Activated T-cell treated with anti-CD3 and anti-CD28 coated beads for 1 hour (primary cell): ENCODE measurements at regions not wholly inside any gene's neighbourhood (a gene's known extent, or its start where the extent isn't known, plus 50 kb on each side); places are given as distances from the start of the nearest gene placed in this dataset.

ENCODE experiments used
- DNase-seq: peaks from one replicate; pipeline ENCODE4 v3.0.0-alpha.2; 2020; ENCODE audit warnings: low read depth

DNA sequence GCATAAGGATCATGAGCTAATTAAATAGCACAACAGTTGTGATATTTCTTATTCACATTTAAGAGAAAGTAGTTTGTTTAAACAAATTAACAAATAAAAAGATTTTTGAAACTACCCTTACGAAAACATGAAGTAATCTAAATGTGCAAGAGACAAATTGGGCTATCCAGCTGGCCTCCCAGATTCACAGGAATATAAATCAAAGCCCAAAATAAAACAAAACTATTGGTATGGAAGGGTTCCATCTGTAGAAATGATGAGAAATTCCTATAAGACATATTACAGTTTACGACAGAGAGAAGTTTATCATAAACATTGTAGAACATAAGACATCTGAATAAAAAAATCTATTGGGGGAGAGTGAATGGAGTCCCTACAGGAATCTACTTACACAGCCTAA is 1125.1 kb downstream of the TDRD15 start:
- DNase-seq, result no peak

DNA sequence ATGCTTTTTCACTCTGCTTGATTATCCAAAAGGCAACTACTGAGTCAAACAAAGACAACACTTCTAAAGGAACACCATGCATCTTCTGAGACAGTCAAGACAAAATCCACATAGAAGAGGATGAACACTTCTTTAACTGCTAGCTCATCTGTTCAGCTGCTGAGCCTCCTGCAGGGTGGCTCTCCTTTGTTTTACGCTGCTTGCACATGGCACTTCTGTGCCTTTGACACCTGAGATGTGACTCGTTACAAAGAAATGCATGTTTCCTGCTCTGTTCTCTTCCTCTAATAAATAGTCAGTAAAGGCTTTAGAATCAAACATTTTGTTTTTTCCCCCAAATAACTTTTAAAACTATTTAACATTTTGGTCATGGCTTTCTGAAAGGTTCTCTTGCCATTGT is 1129.4 kb downstream of the TDRD15 start:
- DNase-seq, result no peak

DNA sequence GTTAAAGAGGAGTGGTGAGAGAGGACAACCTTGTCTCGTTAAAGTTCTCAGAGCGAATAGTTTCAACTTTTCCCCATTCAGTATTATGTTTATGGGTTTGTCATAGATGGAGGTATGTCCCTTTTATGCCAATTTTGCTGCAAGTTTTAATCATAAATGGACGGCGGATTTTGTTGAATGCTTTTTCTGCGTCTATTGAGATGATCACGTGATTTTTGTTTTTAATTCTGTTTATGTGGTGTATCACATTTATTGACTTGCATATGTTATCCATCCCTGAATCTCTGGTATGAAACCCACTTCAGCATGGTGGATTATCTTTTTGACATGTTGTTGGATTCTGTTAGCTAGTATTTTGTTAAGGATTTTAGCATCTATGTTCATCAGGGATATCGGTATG is 1123.8 kb upstream of the KLHL29 start:
- DNase-seq, result no peak

DNA sequence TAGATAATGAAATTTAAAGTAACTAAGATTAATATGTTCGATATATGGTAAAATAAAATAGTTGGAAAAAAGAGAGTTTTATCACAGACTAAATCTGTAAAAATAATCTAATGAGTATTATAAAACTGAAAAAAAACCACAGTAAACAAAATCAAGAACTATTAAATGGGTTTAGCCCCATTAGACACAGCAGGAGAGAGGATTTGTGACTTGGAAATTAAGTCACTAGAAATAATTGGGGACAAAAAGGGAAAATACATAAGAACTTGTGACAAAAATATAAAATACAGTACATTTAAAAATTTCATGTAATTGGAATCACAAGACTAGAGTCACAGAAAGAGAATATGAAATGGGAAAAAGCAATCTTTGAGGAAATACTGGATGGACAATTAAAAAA is 1114.6 kb upstream of the KLHL29 start:
- no peak for DNase-seq

DNA sequence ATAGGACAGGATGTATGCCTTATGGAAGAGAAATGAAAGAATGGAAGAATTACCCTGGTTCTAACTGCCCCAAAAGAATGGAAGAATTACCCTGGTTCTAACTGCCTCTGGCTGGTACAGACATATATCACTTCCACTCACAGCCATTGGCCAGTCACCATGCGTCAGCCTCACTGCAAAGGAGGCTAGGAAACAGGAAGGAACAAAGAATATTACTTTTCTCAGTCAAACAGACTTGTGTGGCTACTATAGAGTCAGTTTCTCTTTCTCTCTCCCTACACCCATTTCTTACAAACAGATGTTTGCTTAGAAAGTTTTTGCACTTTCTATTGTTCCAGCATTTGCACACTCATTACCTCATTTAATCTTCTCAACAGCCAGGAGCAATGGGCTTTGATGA is 1111.1 kb upstream of the KLHL29 start:
- DNase-seq, result no peak

DNA sequence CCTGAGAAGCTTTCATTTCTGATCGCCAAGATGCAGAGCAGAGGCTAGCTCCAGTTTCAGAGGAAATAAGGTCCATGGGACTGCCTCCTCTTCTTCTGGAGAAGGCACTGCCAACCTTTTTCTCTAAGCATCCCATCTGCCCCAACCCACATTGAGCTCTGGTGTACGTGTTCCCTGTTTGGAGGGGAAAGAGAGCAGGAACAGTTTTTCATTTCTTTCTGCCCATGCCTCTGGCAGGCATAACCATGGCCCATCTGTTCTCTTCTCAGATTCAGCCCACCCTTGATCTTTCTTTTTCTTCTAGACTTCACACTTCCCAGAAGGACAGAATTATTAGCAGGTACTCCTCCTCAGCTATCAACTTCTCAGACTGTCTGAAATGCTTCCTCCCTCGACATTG is 1110.3 kb upstream of the KLHL29 start:
- DNase-seq, result no peak

DNA sequence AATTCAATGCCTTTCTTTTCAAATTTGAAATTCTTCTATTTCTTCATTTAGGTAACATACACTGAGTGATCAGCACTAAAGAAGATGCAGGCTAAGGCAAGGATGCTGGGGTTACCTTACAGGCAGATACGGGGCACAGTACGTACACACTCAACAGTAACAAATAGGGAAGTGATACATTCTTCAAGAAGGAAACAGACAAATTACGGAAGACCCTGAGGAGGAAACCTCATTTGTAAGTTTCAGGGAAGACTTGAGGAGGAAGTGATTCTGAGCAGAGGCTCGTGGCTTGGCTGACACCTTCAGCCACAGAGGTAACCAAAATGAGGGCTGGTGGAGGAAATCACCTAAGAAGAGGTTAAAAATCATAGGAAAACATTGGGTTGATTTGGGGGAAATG is 1108.3 kb upstream of the KLHL29 start:
- DNase-seq, result no peak

DNA sequence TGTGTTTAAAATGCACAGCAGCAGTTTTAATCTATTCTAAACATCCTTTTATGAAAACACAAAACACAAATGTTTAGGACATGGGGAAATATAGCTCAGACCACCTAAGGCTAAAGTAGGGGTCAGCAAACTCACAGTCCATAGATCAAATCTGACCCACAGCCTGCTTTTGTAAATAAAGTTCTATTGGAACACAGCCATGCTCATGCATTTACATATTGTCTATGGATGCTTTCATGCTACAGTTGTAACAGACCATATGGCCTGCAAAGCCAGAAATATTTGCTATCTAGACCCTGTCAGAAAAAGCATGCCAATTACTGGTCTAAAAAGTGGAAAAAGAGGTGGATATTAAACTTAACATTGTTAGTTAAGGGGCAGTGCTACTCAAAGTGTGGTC is 1105.4 kb upstream of the KLHL29 start:
- DNase-seq, result no peak

DNA sequence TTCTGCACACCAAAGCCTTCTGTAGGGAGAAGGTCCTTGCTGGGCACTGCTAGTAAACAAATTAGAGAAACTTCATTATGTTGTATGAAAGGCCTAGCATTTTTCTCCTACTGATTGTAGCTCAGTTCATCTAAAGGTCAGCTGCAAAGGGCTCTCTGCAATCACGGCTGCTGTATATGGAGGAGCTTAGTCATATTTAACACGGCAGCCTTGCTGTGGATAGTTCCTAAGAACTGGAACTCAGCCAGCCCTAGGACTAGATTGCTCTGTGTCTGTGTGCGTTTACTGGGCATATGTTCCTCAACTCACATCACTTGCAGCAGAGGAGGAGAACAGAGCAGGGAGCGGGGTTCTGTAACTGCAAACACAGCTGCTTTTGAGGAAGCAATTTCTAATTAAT is 1103.9 kb upstream of the KLHL29 start:
- DNase-seq, result no peak

DNA sequence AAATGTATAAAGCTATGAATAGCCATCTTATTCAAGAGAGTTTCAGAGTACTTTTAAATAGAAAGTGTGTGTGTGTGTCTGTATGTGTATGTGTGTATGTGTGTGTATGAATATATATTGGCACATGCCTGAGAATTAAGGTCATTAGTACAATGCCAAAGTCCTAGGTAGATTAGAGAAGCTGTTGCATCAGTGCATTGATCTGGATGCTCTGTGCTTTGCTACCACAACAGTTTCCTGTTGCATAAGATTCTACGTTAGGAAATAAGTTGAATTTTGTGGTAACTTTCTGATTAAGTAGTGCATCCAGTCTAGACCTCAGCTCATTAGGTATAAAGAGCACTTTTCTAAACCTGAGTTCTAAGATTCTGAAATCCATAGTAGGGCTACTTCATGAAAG is 1102.8 kb upstream of the KLHL29 start:
- no peak for DNase-seq

DNA sequence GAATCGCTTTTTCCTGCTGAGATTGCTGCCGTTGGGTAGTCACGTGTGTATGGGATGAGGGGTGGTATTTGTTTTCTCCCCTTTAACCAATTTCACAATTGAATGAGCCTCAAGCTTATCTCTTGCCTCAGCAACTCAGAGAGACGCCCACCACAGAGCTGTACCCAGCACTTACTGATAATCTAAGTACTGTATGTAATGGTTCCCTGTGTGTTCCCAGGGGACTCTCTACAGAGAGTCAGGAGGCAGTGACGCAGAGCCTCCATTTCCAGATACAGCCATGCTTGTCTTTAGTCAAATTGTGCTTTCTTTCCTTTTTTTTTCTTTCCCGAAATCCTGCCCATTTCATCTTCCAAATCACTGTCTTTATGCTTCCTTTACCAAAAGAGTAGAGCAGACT is 1102.1 kb upstream of the KLHL29 start:
- DNase-seq, result no peak

DNA sequence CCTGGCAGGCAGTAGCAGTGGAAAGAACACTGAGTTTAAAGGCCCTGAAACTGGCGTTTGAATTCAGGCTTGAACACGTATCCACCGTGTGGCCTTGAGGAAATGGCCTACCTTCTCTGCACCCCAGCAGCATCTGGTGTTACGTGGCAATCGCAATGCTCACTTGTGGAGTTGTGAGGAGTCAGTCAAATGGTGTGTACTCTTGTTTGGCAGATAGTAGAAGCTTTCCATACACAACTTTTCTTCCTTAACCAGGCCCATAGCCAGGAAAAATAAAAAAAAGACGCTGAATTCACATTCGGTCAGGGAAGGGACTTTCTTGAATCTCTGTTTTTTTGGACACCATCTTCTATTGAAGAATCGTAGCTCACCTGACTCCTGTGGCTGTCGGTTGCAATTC is 1101.5 kb upstream of the KLHL29 start:
- DNase-seq, result no peak

DNA sequence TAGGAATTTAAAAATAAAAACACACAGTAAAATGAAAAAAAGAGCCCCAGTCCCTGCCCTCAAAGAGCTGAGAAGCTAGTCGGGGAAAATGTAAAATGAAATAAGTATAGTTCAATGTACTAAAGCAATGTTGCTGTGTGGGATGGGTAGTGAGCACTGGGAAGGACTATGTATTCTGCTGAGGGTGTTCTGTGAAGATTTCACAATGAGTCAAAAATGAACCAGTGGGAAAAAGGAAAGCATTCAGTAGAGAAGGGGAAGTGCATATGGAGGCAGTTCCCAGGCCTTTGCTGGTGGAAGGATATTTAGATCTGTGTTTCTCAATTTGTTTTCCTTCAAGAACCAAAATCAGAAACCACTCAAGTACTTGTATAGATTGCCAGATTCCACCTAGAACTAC is 1094.7 kb upstream of the KLHL29 start:
- no peak for DNase-seq

DNA sequence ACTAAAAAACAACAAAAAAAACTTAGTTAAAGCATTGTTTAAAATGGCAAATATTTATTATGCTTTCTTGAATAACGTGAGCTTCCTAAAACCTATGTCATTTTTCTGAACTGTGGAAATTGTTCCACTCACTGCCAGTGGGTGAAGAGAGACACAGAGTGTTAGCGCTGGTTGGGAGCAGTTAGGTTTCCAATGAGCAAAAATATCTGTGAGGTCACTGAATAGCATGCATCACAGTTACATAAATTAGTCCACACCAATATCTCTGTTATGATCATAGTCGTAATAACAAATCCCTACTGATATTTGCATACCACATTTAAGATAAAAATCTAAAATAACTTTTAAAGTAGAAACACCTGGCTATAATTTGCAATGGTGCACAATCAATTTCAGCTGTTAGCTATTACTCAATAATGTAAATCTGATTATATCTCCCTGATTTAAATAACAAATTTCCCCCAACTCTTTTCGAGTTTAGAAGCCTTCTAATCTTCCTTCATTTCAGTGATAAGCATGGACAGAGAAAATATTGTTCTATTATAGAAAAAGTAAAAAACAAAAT is 1094.0 kb upstream of the KLHL29 start:
- DNase-seq, result no peak

DNA sequence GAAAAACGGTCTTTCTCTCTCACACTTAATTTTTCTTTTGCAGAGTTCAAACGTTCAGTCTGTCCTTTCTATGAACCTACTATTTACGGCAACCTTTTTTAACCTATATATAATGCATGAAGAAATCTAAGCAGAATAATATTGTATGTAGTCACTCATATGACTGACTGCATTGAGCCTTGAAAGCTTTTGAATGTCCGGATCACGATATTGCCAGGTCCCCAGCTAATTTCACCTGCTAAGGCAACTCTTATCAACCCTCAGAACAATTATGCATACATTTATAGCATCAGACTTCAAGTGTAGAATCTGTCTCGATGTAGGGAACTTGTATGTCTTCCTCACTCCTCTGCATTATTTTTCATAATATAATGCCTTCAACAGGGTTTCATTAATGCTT is 1083.8 kb upstream of the KLHL29 start:
- no peak for DNase-seq

DNA sequence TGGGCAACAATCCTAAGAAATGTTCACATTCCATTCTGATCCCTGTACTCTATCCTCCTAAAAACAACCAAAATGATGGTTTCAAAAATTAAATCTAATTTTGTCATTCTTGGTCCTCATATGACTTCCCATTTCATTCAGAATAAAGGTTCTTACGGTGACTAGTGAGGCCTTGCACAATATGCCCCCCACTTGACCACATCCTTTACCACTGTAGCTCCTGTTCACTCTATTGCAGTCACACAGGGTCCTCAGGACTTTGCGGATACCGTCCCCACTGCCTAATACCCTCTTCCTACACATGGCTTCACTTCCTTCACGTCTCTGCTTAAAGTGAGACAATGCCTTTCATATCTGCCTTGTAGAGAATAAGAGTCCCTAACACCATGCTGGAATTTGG is 1058.7 kb upstream of the KLHL29 start:
- no peak for DNase-seq

DNA sequence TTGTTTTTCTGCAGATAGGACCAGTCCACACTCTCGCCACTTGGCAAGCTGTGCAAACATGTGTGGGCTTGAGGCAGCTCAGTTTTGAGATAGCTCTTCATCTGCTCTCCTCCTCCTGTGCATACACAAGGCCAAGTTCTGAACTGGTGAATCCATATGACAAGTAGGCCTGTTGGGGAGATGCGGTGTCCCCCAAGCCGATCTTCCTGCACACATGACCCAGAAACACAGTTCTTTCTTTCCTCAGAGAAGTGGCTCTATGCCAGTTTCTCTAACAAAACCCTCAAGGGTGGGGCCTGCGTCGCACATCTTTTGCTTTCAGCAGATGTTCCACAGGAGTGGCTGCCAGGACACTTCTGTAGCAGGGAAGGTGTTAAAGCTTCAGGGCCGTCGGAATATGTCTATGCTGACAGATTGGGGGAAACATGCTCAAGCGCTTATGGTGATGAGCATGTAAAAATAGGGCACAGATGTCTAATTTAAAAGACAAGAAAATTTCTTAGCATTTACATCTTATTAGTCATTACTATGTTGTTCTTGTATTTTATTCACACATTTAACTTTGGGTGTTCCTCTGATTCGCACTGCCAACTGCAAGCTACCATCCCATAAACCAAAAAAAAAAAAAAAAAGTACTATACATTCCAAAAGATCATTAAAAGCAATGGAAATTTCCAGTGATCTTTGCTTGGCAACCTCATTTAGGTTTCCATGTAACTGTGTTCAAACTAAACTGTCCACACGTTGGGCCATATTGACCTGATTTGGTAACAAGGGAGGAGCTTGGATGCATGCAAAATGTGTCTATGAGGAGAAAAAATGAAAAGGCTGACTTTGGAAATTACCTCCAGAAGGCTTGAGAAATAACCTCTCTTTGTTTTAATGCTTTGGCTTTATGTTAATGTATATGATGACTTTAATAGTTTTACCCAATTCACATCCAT is 1055.5 kb upstream of the KLHL29 start:
- DNase-seq, result no peak

DNA sequence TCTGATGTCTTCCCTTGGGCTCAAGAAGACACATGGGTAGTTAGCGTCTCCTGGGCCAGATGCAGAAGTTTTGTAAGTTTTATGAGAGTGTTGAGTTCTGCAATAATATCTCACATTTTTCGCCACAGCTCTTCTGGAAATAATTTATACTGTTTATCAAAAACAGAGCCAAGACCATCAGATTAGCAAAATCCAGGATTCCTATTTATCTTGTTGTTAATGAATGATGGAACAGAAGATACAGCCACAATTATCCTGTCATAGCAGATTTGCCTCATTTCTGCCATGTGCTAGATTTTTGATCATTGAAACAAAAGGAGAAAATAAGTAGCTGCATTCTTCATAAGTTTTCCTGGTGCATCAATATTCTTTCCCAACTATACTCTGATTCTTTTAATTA is 1048.6 kb upstream of the KLHL29 start:
- no peak for DNase-seq

DNA sequence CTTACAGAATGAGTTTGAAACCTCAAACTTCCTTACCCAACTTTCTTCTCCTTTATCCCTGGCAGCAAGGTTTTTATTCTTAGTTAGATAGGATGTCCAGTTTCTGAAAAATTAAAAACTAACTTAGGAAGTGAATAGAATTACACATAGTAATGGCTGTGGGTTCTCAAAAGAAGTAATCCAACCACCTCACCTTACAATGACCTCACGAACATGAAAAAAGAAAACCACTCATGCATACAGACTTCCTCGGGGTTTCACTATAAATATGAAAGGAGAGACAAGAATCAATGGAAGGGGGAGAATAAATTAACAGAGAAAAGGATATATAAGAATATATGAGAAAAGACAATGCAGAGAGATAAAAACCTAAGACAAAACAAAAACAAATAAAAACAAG is 1044.3 kb upstream of the KLHL29 start:
- DNase-seq, result no peak

DNA sequence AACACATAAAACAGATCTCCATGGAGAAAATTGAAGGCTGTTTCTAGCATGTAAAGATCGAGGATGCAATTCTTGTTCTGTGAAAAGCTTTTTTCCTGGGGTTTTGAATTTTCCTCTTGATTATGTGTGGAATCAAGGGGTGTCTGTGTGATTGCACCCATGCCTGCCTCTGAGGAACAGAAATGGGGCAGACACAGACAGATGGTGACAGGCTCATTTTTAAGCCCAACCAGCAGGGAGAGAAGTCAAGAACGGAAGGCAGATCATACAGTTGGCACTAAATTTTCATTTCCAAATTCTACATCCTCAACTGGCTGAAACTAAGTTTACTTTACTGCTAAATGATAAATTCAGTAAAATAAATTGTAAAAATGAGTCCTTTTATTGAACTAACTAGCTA is 1037.7 kb upstream of the KLHL29 start:
- DNase-seq, result no peak

DNA sequence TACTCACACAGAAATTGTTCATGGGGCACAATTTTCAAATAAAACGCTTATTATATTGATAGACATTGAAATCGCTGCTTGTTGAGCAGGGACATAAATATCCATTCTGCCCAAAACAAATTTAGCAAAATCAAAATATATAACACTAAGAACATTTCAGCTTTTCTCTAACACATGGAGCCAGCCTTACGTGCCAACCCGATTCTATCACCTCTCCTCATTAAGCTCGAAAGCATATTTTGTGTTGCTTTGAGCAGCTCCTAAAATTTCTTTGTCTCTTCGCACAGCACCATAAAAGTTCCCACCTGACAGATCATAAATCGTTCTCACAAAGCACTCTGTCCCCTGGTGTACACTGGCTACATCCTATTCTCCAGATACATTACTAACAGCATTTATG is 1034.4 kb upstream of the KLHL29 start:
- DNase-seq, result no peak

DNA sequence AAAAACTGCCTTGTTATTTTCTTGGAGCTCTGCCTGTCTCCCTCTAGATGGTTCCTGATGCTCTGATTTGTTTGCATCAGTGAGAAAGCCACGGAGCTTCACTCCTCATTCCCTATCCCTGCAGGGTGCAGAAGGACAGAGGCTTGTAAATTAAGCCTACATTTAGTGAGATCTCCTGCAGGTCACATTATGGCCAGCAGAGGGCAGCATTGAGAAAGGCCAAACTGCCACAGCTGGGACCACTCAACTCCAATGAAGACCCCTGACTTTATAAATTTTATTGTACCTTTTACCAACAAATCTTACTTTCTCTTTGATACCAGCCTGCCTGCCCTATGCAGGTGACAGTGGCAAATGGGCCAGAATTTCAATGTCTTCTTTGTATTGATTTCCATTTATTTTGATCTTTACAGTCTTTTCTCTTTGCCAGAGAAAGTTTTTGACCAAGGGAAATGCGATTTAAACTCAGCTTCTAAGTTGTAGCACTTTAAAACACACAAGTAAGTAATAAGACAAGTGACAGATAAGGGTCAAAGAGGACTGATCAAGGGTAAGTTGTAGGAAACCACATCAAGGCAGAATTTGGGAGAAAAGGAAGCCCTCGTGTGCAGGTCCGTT is 1029.1 kb upstream of the KLHL29 start:
- peak; percentile 26 for DNase-seq

DNA sequence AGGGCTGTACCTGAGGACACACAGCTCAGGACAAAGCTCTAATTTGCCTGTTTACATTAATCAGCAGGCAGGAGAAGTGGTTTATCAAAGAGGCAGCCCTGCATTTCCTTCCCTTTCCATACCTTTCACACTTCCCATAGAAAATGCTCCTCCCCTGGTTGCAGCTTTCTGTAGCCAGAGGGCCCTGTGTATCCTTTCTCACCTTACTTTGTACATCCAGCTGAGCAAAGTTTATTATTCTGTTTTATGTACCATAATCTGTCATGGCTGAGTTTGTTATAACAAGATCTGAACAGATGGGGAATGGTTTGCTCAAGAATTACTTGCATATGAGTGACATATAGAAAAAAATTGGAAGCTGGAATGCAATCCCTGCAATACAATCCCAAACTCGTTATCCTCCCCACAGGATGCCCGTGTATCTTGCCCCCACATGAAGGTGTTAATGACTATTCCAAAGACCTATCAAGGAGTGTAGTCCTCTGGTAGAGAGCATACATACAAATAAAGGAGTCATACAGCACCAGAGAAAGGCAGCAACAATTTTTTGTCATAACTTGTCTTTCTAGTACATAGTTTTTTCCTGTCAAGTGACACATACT is 1025.8 kb upstream of the KLHL29 start:
- DNase-seq, result no peak
